ENCODE measurements at regions not wholly inside any gene's neighbourhood (a gene's known extent, or its start where the extent isn't known, plus 50 kb on each side); places are given as distances from the start of the nearest gene placed in this dataset.

DNA sequence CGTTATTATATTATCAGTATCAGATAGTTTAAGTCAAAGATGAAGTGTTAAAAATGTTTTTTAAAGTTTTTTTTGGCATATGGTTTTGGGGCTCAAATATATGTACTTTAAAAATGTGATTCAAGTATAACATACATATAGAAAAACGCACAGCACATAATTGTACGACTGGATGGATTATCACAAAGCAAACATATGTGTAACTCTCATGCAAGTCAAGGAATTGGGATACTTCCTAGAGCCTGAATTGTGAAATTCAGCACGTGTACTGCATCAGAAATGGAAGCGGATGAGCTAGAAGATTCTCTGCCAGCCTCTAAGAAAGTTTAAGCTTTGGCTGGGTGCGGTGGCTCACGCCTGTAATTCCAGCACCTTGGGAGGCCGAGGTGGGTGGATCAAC lies 340.9 kb downstream of the PRL start:
- Mint-ChIP-seq H3K36me3 (peaks cover 15% of the 10 kb centered on the region), H3K27ac (no peak overlapping the region), H3K4me3 (no peak overlapping the region), H3K9me3 (peaks cover under 1% of the 10 kb centered on the region), H3K4me1 (ENCODE audit: unreplicated experiment) (peaks cover 38% of the 10 kb centered on the region), H3K27me3 (no peaks in the 10 kb centered on the region)
- DNase-seq (ENCODE audit: extremely low spot score, unreplicated experiment) = no peak
- TF ChIP-seq, protein P1, sequence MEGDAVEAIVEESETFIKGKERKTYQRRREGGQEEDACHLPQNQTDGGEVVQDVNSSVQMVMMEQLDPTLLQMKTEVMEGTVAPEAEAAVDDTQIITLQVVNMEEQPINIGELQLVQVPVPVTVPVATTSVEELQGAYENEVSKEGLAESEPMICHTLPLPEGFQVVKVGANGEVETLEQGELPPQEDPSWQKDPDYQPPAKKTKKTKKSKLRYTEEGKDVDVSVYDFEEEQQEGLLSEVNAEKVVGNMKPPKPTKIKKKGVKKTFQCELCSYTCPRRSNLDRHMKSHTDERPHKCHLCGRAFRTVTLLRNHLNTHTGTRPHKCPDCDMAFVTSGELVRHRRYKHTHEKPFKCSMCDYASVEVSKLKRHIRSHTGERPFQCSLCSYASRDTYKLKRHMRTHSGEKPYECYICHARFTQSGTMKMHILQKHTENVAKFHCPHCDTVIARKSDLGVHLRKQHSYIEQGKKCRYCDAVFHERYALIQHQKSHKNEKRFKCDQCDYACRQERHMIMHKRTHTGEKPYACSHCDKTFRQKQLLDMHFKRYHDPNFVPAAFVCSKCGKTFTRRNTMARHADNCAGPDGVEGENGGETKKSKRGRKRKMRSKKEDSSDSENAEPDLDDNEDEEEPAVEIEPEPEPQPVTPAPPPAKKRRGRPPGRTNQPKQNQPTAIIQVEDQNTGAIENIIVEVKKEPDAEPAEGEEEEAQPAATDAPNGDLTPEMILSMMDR (conservative IDR thresholded peaks at IDR 0.05) = no peak

- DNase-seq (ENCODE audit: extremely low spot score, unreplicated experiment) = no peak
- Mint-ChIP-seq H3K27ac (no peak overlapping the region), H3K27me3 (no peaks in the 10 kb centered on the region), H3K4me3 (no peak overlapping the region), H3K9me3 (peaks cover 6% of the 10 kb centered on the region), H3K4me1 (ENCODE audit: unreplicated experiment) (peaks cover 34% of the 10 kb centered on the region), H3K36me3 (peaks cover 24% of the 10 kb centered on the region)
- TF ChIP-seq, protein P1 (conservative IDR thresholded peaks at IDR 0.05) = no peak
These were observed 338.4 kb downstream of the PRL start for GRCh38 chr6:21958428-21958827.

- Mint-ChIP-seq H3K4me1 (ENCODE audit: unreplicated experiment) (peaks cover 27% of the 10 kb centered on the region), H3K9me3 (peaks cover 6% of the 10 kb centered on the region), H3K27ac (peak overlapping the region; percentile 45), H3K4me3 (no peak overlapping the region), H3K36me3 (peaks cover 21% of the 10 kb centered on the region), H3K27me3 (no peaks in the 10 kb centered on the region)
- TF ChIP-seq, protein P1 (conservative IDR thresholded peaks at IDR 0.05) = no peak
- DNase-seq (ENCODE audit: extremely low spot score, unreplicated experiment) = no peak
These were observed 335.6 kb downstream of the PRL start for GRCh38 chr6:21961226-21961625.

GRCh38 chr6:21965016-21965415 lies 331.8 kb downstream of the PRL start:
- Mint-ChIP-seq H3K27ac (no peak overlapping the region), H3K36me3 (peaks cover 17% of the 10 kb centered on the region), H3K4me3 (no peak overlapping the region), H3K9me3 (peaks cover 6% of the 10 kb centered on the region), H3K27me3 (no peaks in the 10 kb centered on the region), H3K4me1 (ENCODE audit: unreplicated experiment) (peaks cover 41% of the 10 kb centered on the region)
- no peak for DNase-seq (ENCODE audit: extremely low spot score, unreplicated experiment)
- TF ChIP-seq, protein P1 (conservative IDR thresholded peaks at IDR 0.05) = no peak

GRCh38 chr6:21965953-21966539 lies 330.8 kb downstream of the PRL start:
- Mint-ChIP-seq H3K27me3 (no peaks in the 10 kb centered on the region), H3K4me1 (ENCODE audit: unreplicated experiment) (peaks cover 48% of the 10 kb centered on the region), H3K27ac (no peak overlapping the region), H3K9me3 (peaks cover 4% of the 10 kb centered on the region), H3K36me3 (peaks cover 14% of the 10 kb centered on the region), H3K4me3 (no peak overlapping the region)
- no peak for DNase-seq (ENCODE audit: extremely low spot score, unreplicated experiment)
- TF ChIP-seq, protein P1 (conservative IDR thresholded peaks at IDR 0.05) = no peak

All from type B pancreatic cell (in vitro differentiated cells).